Endodermal cell (in vitro differentiated cells): ENCODE measurements at regions not wholly inside any gene's neighbourhood (a gene's known extent, or its start where the extent isn't known, plus 50 kb on each side); places are given as distances from the start of the nearest gene placed in this dataset.

Source experiments
- DNase-seq: peaks from one replicate; pipeline ENCODE4 v3.0.0-alpha.2; 2017
- H3K27ac ChIP-seq: 2 replicates; pipeline ENCODE4 v1.5.1; 2013; ENCODE audit warnings: mild to moderate bottlenecking, low read depth, low read length, moderate library complexity
- H3K27me3 ChIP-seq: 2 replicates; pipeline ENCODE4 v1.6.1; 2013; ENCODE audit warnings: mild to moderate bottlenecking, low read length, moderate library complexity; ENCODE audit not compliant: insufficient read depth, control insufficient read depth, poor library complexity, severe bottlenecking
- H3K36me3 ChIP-seq: 2 replicates; pipeline ENCODE4 v1.7.0; 2013; ENCODE audit warnings: mild to moderate bottlenecking, low read length, moderate library complexity; ENCODE audit not compliant: control insufficient read depth, insufficient read depth
- H3K4me1 ChIP-seq: one replicate; pipeline ENCODE4 v1.7.0; 2013; ENCODE audit warnings: low read length; ENCODE audit not compliant: control insufficient read depth, insufficient read depth
- H3K4me3 ChIP-seq: 2 replicates; pipeline ENCODE4 v1.5.1; 2013; ENCODE audit warnings: mild to moderate bottlenecking, low read length, moderate library complexity
- H3K9ac ChIP-seq: 2 replicates; pipeline ENCODE4 v1.6.1; 2013; ENCODE audit warnings: mild to moderate bottlenecking, low read length, moderate library complexity; ENCODE audit not compliant: poor library complexity, severe bottlenecking; ENCODE audit errors: extremely low read depth
- H3K9me3 ChIP-seq: 2 replicates; pipeline ENCODE4 v1.6.1; 2013; ENCODE audit warnings: mild to moderate bottlenecking, low read length, moderate library complexity; ENCODE audit not compliant: control insufficient read depth
- H3K27ac Mint-ChIP-seq: 2 replicates; pipeline ENCODE4 v1.8.0; 2020; ENCODE audit warnings: mixed read lengths
- H3K27me3 Mint-ChIP-seq: 2 replicates; pipeline ENCODE4 v1.8.0; 2021; ENCODE audit warnings: mild to moderate bottlenecking, mixed read lengths; ENCODE audit not compliant: insufficient read depth
- H3K36me3 Mint-ChIP-seq: 2 replicates; pipeline ENCODE4 v1.8.0; 2020; ENCODE audit warnings: low read depth, mixed read lengths
- H3K4me1 Mint-ChIP-seq: 2 replicates; pipeline ENCODE4 v1.8.0; 2020; ENCODE audit warnings: mixed read lengths
- H3K4me3 Mint-ChIP-seq: 2 replicates; pipeline ENCODE4 v1.8.0; 2020; ENCODE audit warnings: mild to moderate bottlenecking, moderate library complexity, mixed read lengths
- H3K9me3 Mint-ChIP-seq: 2 replicates; pipeline ENCODE4 v1.8.0; 2020; ENCODE audit warnings: mild to moderate bottlenecking, mixed read lengths
- CTCF ChIP-seq: fragments of 200-600 bp; sonication (generic); conservative IDR thresholded peaks from 2 replicates; pipeline ENCODE4 v1.5.0; 2021; ENCODE audit warnings: antibody characterized with exemption, mild to moderate bottlenecking
- WGBS, 2 experiments: methylation state at CpG; one replicate each; pipeline versions ENCODE4 v1.1.5 to v1.1.7; 2013; ENCODE audit warnings: missing lambda C conversion rate in 2 of 2, mixed read lengths in 1 of 2; ENCODE audit not compliant: insufficient coverage in 1 of 2, insufficient read length in 1 of 2; 5-methylcytosine and 5-hydroxymethylcytosine counted together

- H3K4me1 ChIP-seq = no peaks in the 10 kb centered on the region
- H3K36me3 ChIP-seq = no peaks in the 10 kb centered on the region
- Mint-ChIP-seq H3K36me3 (no peaks in the 10 kb centered on the region), H3K4me3 (no peak overlapping the region), H3K4me1 (no peaks in the 10 kb centered on the region), H3K9me3 (no peaks in the 10 kb centered on the region), H3K27me3 (peaks cover 38% of the 10 kb centered on the region), H3K27ac (no peak overlapping the region)
- 93 to 100% methylated on average over 1 of the region's 1 CpG for WGBS, 2 experiments
- TF ChIP-seq CTCF = no peak
- no peak for DNase-seq
- H3K27me3 ChIP-seq = no peaks in the 10 kb centered on the region
- no peak overlapping the region for H3K4me3 ChIP-seq
- no peak overlapping the region for H3K9ac ChIP-seq
- H3K27ac ChIP-seq = no peak overlapping the region
- H3K9me3 ChIP-seq = no peaks in the 10 kb centered on the region
Observed at GRCh38 chr4:53686521-53686920, 95.2 kb upstream of the LNX1 start.

- Mint-ChIP-seq H3K9me3 (no peaks in the 10 kb centered on the region), H3K27ac (no peak overlapping the region), H3K4me3 (no peak overlapping the region), H3K27me3 (peaks cover 29% of the 10 kb centered on the region), H3K36me3 (no peaks in the 10 kb centered on the region), H3K4me1 (no peaks in the 10 kb centered on the region)
- no peak for TF ChIP-seq CTCF
- Histone ChIP-seq H3K4me3 (no peak overlapping the region), H3K36me3 (no peaks in the 10 kb centered on the region), H3K27me3 (no peaks in the 10 kb centered on the region), H3K9me3 (peaks cover 10% of the 10 kb centered on the region), H3K4me1 (no peaks in the 10 kb centered on the region), H3K9ac (no peak overlapping the region), H3K27ac (no peak overlapping the region)
- 88% methylated on average over 3 to 6 of the region's 6 CpGs for WGBS, 2 experiments
- DNase-seq = no peak
Observed at GRCh38 chr4:53684136-53685130, 93.1 kb upstream of the LNX1 start.

- Histone ChIP-seq H3K4me1 (no peaks in the 10 kb centered on the region), H3K36me3 (no peaks in the 10 kb centered on the region), H3K9me3 (peaks cover 10% of the 10 kb centered on the region), H3K27me3 (no peaks in the 10 kb centered on the region), H3K27ac (no peak overlapping the region), H3K4me3 (no peak overlapping the region), H3K9ac (no peak overlapping the region)
- Mint-ChIP-seq H3K27me3 (peaks cover 23% of the 10 kb centered on the region), H3K4me3 (no peak overlapping the region), H3K4me1 (no peaks in the 10 kb centered on the region), H3K27ac (no peak overlapping the region), H3K36me3 (no peaks in the 10 kb centered on the region), H3K9me3 (no peaks in the 10 kb centered on the region)
- 68% methylated on average over 2 of the region's 2 CpGs; no CpG with 5 or more reads in 1 of the 2 experiments for WGBS, 2 experiments
- no peak for DNase-seq
- TF ChIP-seq CTCF = no peak
Observed at GRCh38 chr4:53682908-53683307, 91.6 kb upstream of the LNX1 start.
